GM21529 (cell line): ENCODE measurements at regions not wholly inside any gene's neighbourhood (a gene's known extent, or its start where the extent isn't known, plus 50 kb on each side); places are given as distances from the start of the nearest gene placed in this dataset.

ENCODE experiments used
- ATAC-seq: cut with Tn5 transposase; IDR thresholded peaks from one replicate; pipeline ENCODE4 v1.9.1; 2021; ENCODE audit not compliant: unreplicated experiment

GRCh38 chr13:100870898-100871297 lies 196.3 kb upstream of the TMTC4 start:
- no peak for ATAC-seq

- ATAC-seq: no peak
Measured at GRCh38 chr13:100860866-100861265, 186.3 kb upstream of the TMTC4 start.

- ATAC-seq: no peak
Measured at GRCh38 chr13:100859861-100860260, 185.3 kb upstream of the TMTC4 start.

- ATAC-seq: no peak
Measured at GRCh38 chr13:100855151-100855550, 180.6 kb upstream of the TMTC4 start.

DNA sequence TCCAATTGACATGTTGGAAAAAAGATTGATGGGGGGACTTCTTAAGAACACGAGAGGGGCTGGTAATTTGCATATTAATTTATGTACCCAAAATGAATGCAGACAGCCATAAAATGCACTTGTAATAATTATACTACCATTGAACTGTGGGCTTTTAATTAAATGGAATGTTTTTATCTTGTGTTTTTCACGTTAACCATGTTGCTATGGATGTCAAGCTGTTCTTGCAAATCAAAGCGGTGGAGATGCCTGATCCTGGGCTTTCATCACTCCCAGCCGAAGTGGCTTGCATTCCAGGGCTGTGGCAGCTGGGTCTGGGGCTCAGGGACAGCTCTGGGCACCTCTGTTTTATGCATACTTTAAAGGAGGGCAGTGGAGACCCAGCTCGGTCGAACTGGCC lies 179.4 kb upstream of the TMTC4 start:
- no peak for ATAC-seq

GRCh38 chr13:100853434-100853833 lies 178.8 kb upstream of the TMTC4 start:
- no peak for ATAC-seq

DNA sequence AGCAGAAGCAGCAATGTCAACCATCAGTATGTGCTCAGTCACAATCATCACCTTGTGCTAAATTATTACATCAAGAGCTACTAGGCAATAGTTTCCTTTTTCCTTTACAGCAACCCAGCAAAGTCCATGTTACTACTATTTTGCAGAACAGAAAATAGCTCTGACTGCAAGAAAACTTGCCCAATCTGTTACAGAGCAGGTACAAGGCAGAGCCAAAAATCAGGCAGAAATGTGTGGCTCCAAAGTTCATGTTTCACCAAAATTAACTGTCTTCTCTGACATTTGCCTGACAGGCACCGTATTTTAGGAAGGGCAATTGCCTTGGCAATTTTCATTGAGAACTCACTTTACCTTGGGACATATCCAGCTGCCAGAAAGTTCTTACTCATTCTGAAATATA lies 177.6 kb upstream of the TMTC4 start:
- ATAC-seq: no peak

GRCh38 chr13:100848304-100848703 lies 173.7 kb upstream of the TMTC4 start:
- ATAC-seq: no peak

- no peak for ATAC-seq
Measured at GRCh38 chr13:100845128-100845757, 170.6 kb upstream of the TMTC4 start.

GRCh38 chr13:100842136-100842535 lies 167.5 kb upstream of the TMTC4 start:
- ATAC-seq: no peak

- no peak for ATAC-seq
Measured at GRCh38 chr13:100838387-100838786, 163.8 kb upstream of the TMTC4 start.

DNA sequence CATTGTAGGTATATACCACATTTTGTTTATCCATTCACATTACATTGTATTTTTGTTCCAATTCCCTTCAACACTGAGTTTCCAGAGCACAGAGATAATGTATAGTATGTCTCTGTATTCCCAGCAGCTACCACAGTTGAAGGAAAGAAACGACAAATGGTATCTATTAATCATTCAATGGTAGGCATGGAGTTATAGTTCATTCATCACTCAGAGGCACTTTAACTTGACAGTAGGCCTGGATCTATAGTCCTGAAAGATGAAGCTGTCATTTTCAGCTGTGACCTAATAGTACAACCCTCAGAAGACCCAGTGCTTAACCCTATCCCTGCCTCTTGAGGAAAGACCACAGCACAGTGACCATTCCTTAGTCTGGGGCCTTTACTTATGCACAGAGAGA lies 163.0 kb upstream of the TMTC4 start:
- no peak for ATAC-seq

GRCh38 chr13:100836711-100837110 lies 162.1 kb upstream of the TMTC4 start:
- no peak for ATAC-seq

DNA sequence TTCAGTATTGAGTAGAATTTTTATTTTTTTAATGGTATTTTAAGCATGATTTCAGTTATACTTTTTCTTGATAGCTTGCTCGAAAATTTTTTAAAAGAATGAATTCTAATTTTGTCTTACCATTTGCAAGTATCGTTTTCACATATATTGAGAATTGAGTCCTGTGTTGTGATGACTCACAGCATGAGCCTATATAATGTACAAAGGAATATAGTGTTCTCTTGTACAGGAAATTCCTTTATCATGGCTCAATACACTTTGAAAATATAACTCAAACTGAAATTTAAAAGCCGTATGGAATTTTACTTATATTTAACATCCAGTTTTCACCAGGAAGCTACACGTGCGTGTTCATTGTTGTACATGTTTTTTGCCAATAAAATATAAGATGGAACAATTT lies 161.1 kb upstream of the TMTC4 start:
- no peak for ATAC-seq

DNA sequence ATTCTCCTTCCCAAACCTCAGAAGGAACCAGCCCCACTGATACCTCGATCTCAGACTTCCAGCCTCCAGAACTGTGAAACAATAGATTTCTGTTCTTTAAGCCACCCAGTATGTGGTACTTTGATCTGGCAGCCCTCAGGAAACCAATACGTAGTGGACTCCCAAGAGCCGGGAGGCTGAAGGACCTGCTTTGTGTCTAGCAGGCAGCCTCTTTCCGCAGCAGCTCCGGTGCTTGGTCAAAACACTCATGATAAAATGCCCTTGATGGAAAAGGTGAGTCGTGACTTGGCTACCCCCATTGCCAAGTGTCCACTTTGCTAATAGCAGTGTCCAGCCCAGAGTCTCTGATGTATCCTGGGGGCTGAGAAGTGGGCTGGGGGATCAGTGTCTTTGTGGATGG lies 158.8 kb upstream of the TMTC4 start:
- no peak for ATAC-seq

- no peak for ATAC-seq
Measured at GRCh38 chr13:100828226-100828625, 153.6 kb upstream of the TMTC4 start.

GRCh38 chr13:100827489-100828176 lies 153.0 kb upstream of the TMTC4 start:
- ATAC-seq: no peak

DNA sequence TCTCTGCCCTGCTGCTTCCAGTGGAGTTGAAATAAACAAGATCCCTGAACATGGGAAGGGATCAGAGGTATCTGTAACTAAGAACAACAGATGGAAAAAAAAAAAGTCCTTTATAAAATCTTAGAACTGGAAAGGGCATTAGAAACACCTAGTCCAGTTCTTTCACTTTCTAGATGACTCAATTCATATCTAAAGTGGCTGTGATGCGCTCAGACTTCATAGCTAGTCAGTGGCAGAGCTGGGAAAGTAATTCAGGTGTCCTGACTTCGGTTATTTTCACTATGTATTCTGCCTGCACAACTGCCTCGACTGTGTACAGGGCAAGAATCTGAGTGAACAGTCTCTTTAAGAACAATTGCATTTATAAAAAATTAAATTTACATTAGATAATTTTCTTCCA lies 151.8 kb upstream of the TMTC4 start:
- peak; percentile 67 for ATAC-seq

DNA sequence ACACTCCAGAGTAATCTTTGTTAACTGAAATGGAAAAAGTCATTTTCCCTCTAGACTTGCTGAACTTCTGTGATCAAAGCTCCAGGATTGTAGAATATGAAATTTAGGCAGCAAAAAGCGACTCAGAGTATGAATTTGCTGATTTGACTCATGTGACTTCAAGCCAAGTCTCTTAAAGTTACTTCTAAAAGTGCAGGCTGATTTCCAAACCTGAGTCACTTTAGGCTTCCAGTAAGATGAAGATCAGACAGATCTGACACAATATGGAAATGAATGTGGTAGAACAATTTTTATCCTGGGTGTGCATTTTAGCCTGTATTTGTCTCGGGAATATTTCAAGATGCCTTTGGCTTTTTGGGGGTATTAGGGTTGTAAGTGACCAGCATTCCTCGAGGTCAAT lies 151.0 kb upstream of the TMTC4 start:
- ATAC-seq: no peak

- no peak for ATAC-seq
Measured at GRCh38 chr13:100824366-100824765, 149.8 kb upstream of the TMTC4 start.

DNA sequence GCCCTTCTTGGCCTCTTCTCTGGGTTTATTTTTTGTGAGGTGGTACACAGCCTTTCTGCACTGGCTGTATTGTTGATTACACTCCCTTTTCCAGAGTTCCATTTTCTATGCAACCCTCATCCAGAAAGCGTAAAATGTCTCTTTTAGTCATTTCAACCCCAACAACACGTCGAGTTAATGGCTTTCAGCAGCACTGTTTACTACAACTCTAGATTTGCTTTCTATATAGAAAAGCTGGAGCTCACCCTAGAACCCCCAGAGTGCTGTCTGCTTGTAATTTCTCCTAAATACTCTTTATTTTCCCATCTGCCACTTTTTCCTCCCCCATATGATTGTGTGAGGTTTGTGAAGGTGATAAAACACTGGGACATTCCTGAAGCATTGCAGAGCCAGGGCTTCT lies 148.9 kb upstream of the TMTC4 start:
- ATAC-seq: no peak

GRCh38 chr13:100822871-100823443 lies 148.4 kb upstream of the TMTC4 start:
- ATAC-seq: no peak

GRCh38 chr13:100818711-100819110 lies 144.1 kb upstream of the TMTC4 start:
- ATAC-seq: no peak
